Psoas muscle (tissue), 7 donors: ENCODE measurements at regions not wholly inside any gene's neighbourhood (a gene's known extent, or its start where the extent isn't known, plus 50 kb on each side); places are given as distances from the start of the nearest gene placed in this dataset.

Experiments used
- ATAC-seq, 4 donors: fragments of 200-7000 bp; cut with Tn5 transposase; one replicate each; pipeline ENCODE4 v1.9.1; 2020; ENCODE audit warnings: moderate library complexity in 3 of 4, mild to moderate bottlenecking in 2 of 4
- DNase-seq, 2 donors: peaks; one replicate each; pipeline ENCODE4 v3.0.0-alpha.2; 2020
- H3K27ac ChIP-seq: fragments of 200-600 bp; one replicate; pipeline ENCODE4 v1.8.0; 2022
- H3K27me3 ChIP-seq, 3 donors: fragments of 200-600 bp in 1 of 3; one replicate each; pipeline versions ENCODE4 v1.6.1 to v1.8.0; 2013 to 2022; ENCODE audit warnings: low read length in 2 of 3, mild to moderate bottlenecking in 2 of 3, moderate library complexity in 1 of 3; ENCODE audit not compliant: insufficient read depth in 3 of 3
- H3K36me3 ChIP-seq, 2 donors: fragments of 200-600 bp in 1 of 2; one replicate each; pipeline versions ENCODE4 v1.6.1 to v1.8.0; 2013 to 2022; ENCODE audit warnings: low read depth in 1 of 2, mild to moderate bottlenecking in 1 of 2, moderate library complexity in 1 of 2; ENCODE audit not compliant: insufficient read depth in 1 of 2
- H3K4me1 ChIP-seq: fragments of 200-600 bp; one replicate; pipeline ENCODE4 v1.8.0; 2022
- H3K4me3 ChIP-seq: fragments of 200-600 bp; one replicate; pipeline ENCODE4 v1.8.0; 2022; ENCODE audit warnings: mild to moderate bottlenecking
- H3K9me3 ChIP-seq: fragments of 200-600 bp; one replicate; pipeline ENCODE4 v1.8.0; 2022
- CTCF ChIP-seq: fragments of 200-600 bp; IDR thresholded peaks from one replicate; pipeline ENCODE4 v1.8.0; 2022; ENCODE audit warnings: antibody characterized with exemption
- WGBS, 3 donors: extraction: QIAGEN DNeasy Blood & Tissue Kit; methylation state at CpG; one replicate each; pipeline versions ENCODE4 v1.1.6 to v1.1.7; 2013; 5-methylcytosine and 5-hydroxymethylcytosine counted together
- intact Hi-C, 2 donors: fragments of 100-400 bp; cut with DNase I; formaldehyde crosslinking; loops; one replicate each; pipeline versions ENCODE4 v1.11.0 to v1.14.2; 2022
- donor health status: healthy with polysubstance abuse.
- donor health status: DM: no; HTN: no; CAD: no; lungs with moderate emphysema.
- donor health status: Bipolar disorder and iron deficiency.
- donor health status: healthy.
- donor health status: DM: yes; HTN: yes; CAD: no.
- donor health status: DM: no; HTN: no; CAD: no.
- donor health status: DM: yes; HTN: yes; CAD: no.

DNA sequence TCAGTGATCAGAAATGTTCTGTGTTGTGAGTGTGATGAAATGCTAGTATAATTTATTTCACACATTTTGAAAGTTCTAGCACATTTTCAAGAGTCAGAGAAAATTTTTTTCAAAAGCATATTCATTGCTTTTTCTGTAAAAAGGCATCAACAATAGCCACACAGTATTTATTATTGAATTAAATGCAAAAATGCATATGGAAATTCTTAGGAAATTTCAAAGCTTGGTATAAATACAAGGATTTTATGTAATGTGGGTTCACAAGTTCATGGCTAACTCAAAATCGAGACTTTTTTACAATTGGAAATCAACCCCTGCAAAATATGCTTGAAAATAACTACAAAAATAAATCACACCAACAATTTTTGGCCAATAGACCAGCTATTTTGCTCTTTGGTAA, 302.0 kb upstream of the ECI2 start:
- ATAC-seq (no peak), DNase-seq (no peak)
- no peaks in the 10 kb centered on the region for H3K36me3 ChIP-seq
- no peak for TF ChIP-seq CTCF
- intact Hi-C loops: no loop called here
- no peak overlapping the region for H3K4me3 ChIP-seq
- H3K9me3 ChIP-seq: peaks cover 4% of the 10 kb centered on the region
- H3K27me3 ChIP-seq: no peaks in the 10 kb centered on the region
- WGBS, 3 donors: 73 to 78% (median 78%) methylated on average over 1 of the region's 1 CpG
- no peaks in the 10 kb centered on the region for H3K4me1 ChIP-seq
- H3K27ac ChIP-seq: no peak overlapping the region

GRCh38 chr6:4435981-4436445, 300.6 kb upstream of the ECI2 start:
- no peaks in the 10 kb centered on the region for H3K4me1 ChIP-seq
- H3K9me3 ChIP-seq: peaks cover 4% of the 10 kb centered on the region
- H3K36me3 ChIP-seq: no peaks in the 10 kb centered on the region
- TF ChIP-seq CTCF: no peak
- no peak for ATAC-seq
- 69 to 70% (median 70%) methylated on average over 2 of the region's 2 CpGs for WGBS, 3 donors
- intact Hi-C loops: no loop called here
- no peak for DNase-seq
- H3K4me3 ChIP-seq: no peak overlapping the region
- H3K27ac ChIP-seq: no peak overlapping the region
- no peaks in the 10 kb centered on the region for H3K27me3 ChIP-seq

DNA sequence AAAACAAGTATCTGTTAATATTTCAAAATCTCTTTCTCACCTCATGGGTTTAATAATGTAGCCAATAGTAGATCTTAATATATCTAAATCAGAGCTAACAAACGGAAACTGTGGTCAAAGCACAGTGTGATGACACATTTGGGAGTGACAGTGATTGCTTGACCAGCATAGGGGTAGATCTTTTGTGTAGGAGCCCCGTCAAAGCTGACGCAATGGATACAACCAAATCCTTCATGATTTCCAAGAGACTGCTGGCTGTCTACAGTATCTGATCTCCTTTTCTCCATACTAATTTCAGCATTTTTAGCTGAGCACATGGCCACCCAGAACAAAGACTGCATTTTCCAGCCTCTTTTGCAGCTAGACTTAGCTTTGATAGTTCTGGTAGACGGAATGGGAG, 299.3 kb upstream of the ECI2 start:
- H3K4me1 ChIP-seq: no peaks in the 10 kb centered on the region
- DNase-seq: no peak
- no peak for TF ChIP-seq CTCF
- H3K27me3 ChIP-seq: no peaks in the 10 kb centered on the region
- H3K4me3 ChIP-seq: no peak overlapping the region
- no peak overlapping the region for H3K27ac ChIP-seq
- ATAC-seq: no peak
- no peaks in the 10 kb centered on the region for H3K36me3 ChIP-seq
- 95 to 98% (median 97%) methylated on average over 4 of the region's 4 CpGs for WGBS, 3 donors
- peaks cover 4% of the 10 kb centered on the region for H3K9me3 ChIP-seq
- intact Hi-C loops: no loop called here

DNA sequence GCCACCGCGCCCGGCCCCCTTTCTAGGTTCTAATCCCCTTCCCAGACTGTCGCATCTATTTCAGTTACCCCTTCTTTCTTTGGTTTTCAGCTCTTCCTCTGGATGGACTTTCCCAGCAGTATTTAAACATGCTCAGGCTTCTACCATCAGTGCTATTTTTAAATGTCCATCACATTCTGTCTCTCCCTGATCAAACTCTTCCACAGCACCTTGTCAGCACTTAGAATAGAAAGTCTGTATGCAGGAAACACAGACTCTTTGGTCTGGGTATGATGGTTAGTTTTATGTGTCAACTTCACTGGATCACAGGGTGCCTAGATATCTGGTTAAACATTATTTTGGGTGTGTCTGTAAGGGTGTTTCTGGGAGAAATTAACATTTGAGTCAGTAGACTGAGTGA, 297.8 kb upstream of the ECI2 start:
- intact Hi-C loops: no loop called here
- Histone ChIP-seq H3K27ac (no peak overlapping the region), H3K9me3 (peaks cover 4% of the 10 kb centered on the region), H3K4me3 (no peak overlapping the region), H3K36me3 (no peaks in the 10 kb centered on the region), H3K27me3 (no peaks in the 10 kb centered on the region), H3K4me1 (no peaks in the 10 kb centered on the region)
- no peak for ATAC-seq
- TF ChIP-seq CTCF: no peak
- DNase-seq: no peak
- WGBS, 3 donors: 86 to 90% (median 90%) methylated on average over 4 of the region's 4 CpGs

DNA sequence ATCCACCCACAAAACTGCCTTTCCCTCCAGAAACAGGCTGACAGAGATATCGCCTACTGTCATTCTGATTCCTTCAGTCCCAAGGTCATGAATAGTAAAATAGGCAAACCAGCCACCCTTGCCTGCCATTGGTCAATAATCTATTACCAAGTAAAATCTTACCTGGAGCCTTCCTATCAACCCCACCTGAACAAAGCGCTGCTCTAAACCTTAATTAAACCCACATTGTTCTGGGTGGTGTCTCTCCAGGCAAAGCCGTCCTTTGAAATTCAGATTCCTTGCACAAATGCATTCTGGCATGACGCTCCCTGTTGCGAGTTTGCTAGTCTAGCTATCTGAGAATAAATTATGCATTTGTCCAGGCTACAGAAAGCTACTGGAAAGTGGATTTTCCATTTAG, 291.6 kb upstream of the ECI2 start:
- intact Hi-C loops: no loop called here
- WGBS, 3 donors: 93 to 95% (median 94%) methylated on average over 5 of the region's 5 CpGs

More for the DNA sequence above, 291.6 kb upstream of the ECI2 start:
- ATAC-seq: no peak
- Histone ChIP-seq H3K27ac (no peak overlapping the region), H3K4me3 (no peak overlapping the region), H3K4me1 (no peaks in the 10 kb centered on the region), H3K9me3 (no peaks in the 10 kb centered on the region), H3K36me3 (no peaks in the 10 kb centered on the region), H3K27me3 (no peaks in the 10 kb centered on the region)
- DNase-seq: no peak
- no peak for TF ChIP-seq CTCF
